Smooth muscle cell (in vitro differentiated cells): ENCODE measurements at regions not wholly inside any gene's neighbourhood (a gene's known extent, or its start where the extent isn't known, plus 50 kb on each side); places are given as distances from the start of the nearest gene placed in this dataset.

Experiments
- DNase-seq: peaks from one replicate; lab custom pipeline; 2025; ENCODE audit not compliant: unreplicated experiment; lab: John Stamatoyannopoulos, UW
- H2AFZ ChIP-seq: fragments of 200-600 bp; sonication (generic); 2 replicates; pipeline ENCODE4 v1.6.0; 2016; ENCODE audit warnings: antibody characterized with exemption, low read depth, mild to moderate bottlenecking
- H3F3A ChIP-seq: fragments of 200-600 bp; sonication (generic); 2 replicates; pipeline ENCODE4 v1.6.0; 2017; ENCODE audit warnings: antibody characterized with exemption, low read depth
- H3K27ac ChIP-seq: fragments of 200-600 bp; sonication (generic); 2 replicates; pipeline ENCODE4 v1.5.1; 2016; ENCODE audit warnings: low read depth, mild to moderate bottlenecking
- H3K27me3 ChIP-seq: fragments of 200-600 bp; sonication (generic); 2 replicates; pipeline ENCODE4 v1.6.1; 2016; ENCODE audit warnings: low read depth, mild to moderate bottlenecking
- H3K36me3 ChIP-seq: fragments of 200-600 bp; sonication (generic); 2 replicates; pipeline ENCODE4 v1.5.1; 2016; ENCODE audit warnings: low read depth
- H3K4me1 ChIP-seq: fragments of 200-600 bp; sonication (generic); 2 replicates; pipeline ENCODE4 v1.5.1; 2016; ENCODE audit warnings: low read depth
- H3K4me2 ChIP-seq: fragments of 200-600 bp; sonication (generic); 2 replicates; pipeline ENCODE4 v1.6.0; 2016; ENCODE audit warnings: mild to moderate bottlenecking
- H3K4me3 ChIP-seq: fragments of 200-600 bp; sonication (generic); 2 replicates; pipeline ENCODE4 v1.5.1; 2016; ENCODE audit warnings: mild to moderate bottlenecking
- H3K79me2 ChIP-seq: fragments of 200-600 bp; sonication (generic); 2 replicates; pipeline ENCODE4 v1.6.0; 2016; ENCODE audit warnings: low read depth, mild to moderate bottlenecking
- H3K9ac ChIP-seq: fragments of 200-600 bp; sonication (generic); 2 replicates; pipeline ENCODE4 v1.6.0; 2016; ENCODE audit warnings: low read depth
- H3K9me3 ChIP-seq: fragments of 200-600 bp; sonication (generic); replicated peaks from 2 replicates; pipeline ENCODE4 v1.5.1; 2016; ENCODE audit warnings: low read depth
- H4K20me1 ChIP-seq: fragments of 200-600 bp; sonication (generic); 2 replicates; pipeline ENCODE4 v1.6.0; 2016; ENCODE audit warnings: low read depth
- WGBS: methylation state at CpG from one replicate; pipeline ENCODE4 v1.1.7; 2016; ENCODE audit warnings: low lambda C conversion rate; 5-methylcytosine and 5-hydroxymethylcytosine counted together
- TF ChIP-seq, protein P1 (sequence below): fragments of 200-600 bp; sonication (generic); IDR thresholded peaks from 2 replicates; pipeline ENCODE4 v1.5.1; 2017; ENCODE audit warnings: borderline replicate concordance, mild to moderate bottlenecking, antibody characterized with exemption; ENCODE audit not compliant: insufficient read depth, poor library complexity, severe bottlenecking

DNA sequence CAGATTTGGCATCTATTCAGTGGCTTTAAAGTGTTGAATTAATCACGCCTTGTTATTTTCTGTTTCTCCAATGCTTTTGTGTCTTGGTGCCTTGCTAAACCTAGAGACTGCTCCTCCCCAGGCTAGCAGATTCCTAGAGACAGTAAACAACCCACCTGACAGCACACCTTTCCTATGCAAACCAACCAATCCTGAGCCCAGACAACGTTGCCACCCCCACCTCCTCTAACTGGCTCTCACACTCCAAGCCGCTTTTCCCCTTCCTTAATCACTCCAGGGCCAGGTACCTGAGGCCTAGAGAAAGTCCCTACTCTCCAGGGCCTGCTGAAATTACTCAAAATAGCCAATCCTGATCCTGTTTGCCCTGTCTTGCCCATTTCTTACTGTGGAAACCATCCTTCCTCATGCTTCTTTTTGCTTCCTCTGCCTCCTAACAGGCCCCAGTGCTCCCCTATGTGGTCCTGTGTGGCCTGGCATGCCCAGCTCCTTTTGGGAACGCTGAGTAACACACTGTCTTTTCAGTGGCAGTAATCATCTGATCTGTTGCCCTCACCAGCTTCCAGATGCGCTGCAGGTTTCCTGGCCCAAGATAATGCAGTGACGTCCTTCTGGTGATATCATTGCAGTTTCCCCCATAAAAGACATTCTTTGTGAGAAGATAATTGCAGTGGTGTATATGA, 53.4 kb downstream of the GAS1 start:
- H3F3A ChIP-seq: no peaks in the 10 kb centered on the region
- H3K36me3 ChIP-seq: no peaks in the 10 kb centered on the region
- H3K27me3 ChIP-seq: peaks cover 4% of the 10 kb centered on the region
- no peak overlapping the region for H3K9ac ChIP-seq
- TF ChIP-seq, protein P1, sequence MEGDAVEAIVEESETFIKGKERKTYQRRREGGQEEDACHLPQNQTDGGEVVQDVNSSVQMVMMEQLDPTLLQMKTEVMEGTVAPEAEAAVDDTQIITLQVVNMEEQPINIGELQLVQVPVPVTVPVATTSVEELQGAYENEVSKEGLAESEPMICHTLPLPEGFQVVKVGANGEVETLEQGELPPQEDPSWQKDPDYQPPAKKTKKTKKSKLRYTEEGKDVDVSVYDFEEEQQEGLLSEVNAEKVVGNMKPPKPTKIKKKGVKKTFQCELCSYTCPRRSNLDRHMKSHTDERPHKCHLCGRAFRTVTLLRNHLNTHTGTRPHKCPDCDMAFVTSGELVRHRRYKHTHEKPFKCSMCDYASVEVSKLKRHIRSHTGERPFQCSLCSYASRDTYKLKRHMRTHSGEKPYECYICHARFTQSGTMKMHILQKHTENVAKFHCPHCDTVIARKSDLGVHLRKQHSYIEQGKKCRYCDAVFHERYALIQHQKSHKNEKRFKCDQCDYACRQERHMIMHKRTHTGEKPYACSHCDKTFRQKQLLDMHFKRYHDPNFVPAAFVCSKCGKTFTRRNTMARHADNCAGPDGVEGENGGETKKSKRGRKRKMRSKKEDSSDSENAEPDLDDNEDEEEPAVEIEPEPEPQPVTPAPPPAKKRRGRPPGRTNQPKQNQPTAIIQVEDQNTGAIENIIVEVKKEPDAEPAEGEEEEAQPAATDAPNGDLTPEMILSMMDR: no peak
- no peak overlapping the region for H3K4me3 ChIP-seq
- DNase-seq: no peak
- H3K27ac ChIP-seq: peak overlapping the region; percentile 44
- H2AFZ ChIP-seq: peak overlapping the region; percentile 51
- H3K9me3 ChIP-seq: no peaks in the 10 kb centered on the region
- no peak overlapping the region for H3K4me2 ChIP-seq
- H4K20me1 ChIP-seq: no peaks in the 10 kb centered on the region
- no peaks in the 10 kb centered on the region for H3K4me1 ChIP-seq
- H3K79me2 ChIP-seq: no peaks in the 10 kb centered on the region
- WGBS: 60% methylated on average over 6 of the region's 6 CpGs

DNA sequence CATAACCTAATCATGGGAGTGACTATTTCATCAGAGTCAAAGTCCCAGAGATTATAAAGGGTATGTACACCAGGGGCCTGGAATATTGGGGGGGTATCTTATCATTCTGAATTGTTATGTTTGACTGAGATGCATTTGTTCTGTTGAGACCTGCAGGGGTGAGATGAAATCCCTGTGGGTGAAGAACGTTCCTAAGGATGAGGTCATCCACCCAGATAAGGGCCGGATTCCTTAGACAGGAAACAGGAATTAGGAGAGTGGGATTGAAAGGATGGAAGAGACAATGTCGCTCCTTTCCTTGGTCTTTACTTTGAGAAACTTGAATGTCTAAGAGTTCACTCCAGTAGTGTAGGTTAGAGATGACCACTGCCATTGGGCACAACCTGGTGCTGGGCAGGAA, 54.7 kb downstream of the GAS1 start:
- TF ChIP-seq, protein P1: no peak
- no peaks in the 10 kb centered on the region for H3K36me3 ChIP-seq
- no peak overlapping the region for H3K4me3 ChIP-seq
- no peak for DNase-seq
- no peaks in the 10 kb centered on the region for H3K27me3 ChIP-seq
- H3K9me3 ChIP-seq: no peaks in the 10 kb centered on the region
- 7% methylated on average over 3 of the region's 3 CpGs for WGBS
- no peaks in the 10 kb centered on the region for H3F3A ChIP-seq
- H3K9ac ChIP-seq: no peak overlapping the region
- H2AFZ ChIP-seq: no peak overlapping the region
- no peaks in the 10 kb centered on the region for H3K79me2 ChIP-seq
- H3K4me2 ChIP-seq: peak overlapping the region; percentile 45
- H4K20me1 ChIP-seq: no peaks in the 10 kb centered on the region
- peak overlapping the region; percentile 48 for H3K27ac ChIP-seq
- H3K4me1 ChIP-seq: no peaks in the 10 kb centered on the region

DNA sequence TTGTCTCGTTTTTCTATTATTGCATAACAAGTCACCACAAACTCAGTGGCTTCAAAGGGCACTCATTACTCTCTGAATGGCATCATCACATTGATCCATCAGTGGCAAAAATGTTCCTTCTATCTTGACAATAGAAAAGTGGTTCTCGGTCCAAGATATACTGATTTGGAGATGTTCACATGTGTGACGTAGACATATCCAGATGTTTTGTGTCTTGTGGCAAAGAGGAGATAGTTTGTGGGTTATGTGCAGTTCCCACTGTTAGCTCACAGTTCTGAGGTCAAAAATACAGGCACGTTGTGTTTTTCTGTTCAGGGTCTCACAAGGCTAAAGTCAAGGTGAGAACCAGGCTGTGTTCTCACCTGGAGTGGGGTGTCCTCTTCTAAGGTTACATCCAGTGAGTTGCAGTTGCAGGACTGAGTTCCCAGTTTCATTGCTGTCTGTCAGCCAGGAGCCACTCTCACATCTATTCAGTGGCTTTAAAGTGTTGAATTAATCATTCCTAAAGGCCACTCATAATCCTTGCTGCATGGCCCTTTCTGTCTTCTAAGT, 55.3 kb downstream of the GAS1 start:
- Histone ChIP-seq H3K27ac (peak overlapping the region; percentile 12), H3K36me3 (no peaks in the 10 kb centered on the region), H3F3A (no peaks in the 10 kb centered on the region), H3K9ac (no peak overlapping the region), H2AFZ (no peak overlapping the region), H3K27me3 (no peaks in the 10 kb centered on the region), H3K4me2 (peak overlapping the region; percentile 45), H3K9me3 (no peaks in the 10 kb centered on the region), H3K4me3 (no peak overlapping the region), H4K20me1 (no peaks in the 10 kb centered on the region), H3K79me2 (no peaks in the 10 kb centered on the region), H3K4me1 (no peaks in the 10 kb centered on the region)
- DNase-seq: no peak
- TF ChIP-seq, protein P1: no peak
- 64% methylated on average over 4 of the region's 4 CpGs for WGBS

DNA sequence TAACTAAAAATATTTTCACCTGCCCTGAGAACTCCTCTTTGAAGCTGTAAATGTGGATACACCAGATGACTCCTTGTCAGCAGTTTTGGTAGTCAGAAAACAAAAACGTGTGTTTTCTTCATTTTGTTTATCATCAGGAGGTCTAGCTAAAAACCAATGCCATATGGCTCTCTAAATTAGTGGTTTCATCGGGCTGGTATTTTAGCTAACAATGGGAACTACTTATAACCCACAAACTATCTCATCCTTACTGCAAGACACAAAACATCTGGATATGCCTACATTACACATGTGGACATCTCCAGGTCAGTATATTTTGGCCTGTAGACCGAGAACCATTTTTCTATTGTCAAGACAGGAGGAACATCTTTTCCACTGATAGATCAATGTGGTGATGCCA, 56.2 kb downstream of the GAS1 start:
- H3K9me3 ChIP-seq: no peaks in the 10 kb centered on the region

More for the DNA sequence above, 56.2 kb downstream of the GAS1 start:
- Histone ChIP-seq H3F3A (no peaks in the 10 kb centered on the region), H3K4me2 (no peak overlapping the region), H3K79me2 (no peaks in the 10 kb centered on the region), H3K36me3 (no peaks in the 10 kb centered on the region), H3K27ac (no peak overlapping the region), H4K20me1 (no peaks in the 10 kb centered on the region), H2AFZ (no peak overlapping the region), H3K4me1 (no peaks in the 10 kb centered on the region), H3K27me3 (no peaks in the 10 kb centered on the region), H3K4me3 (no peak overlapping the region), H3K9ac (no peak overlapping the region)
- WGBS: 86% methylated on average over 3 of the region's 3 CpGs
- TF ChIP-seq, protein P1: no peak
- DNase-seq: no peak
